K562 (cell line): ENCODE measurements at regions not wholly inside any gene's neighbourhood (a gene's known extent, or its start where the extent isn't known, plus 50 kb on each side); places are given as distances from the start of the nearest gene placed in this dataset.

ENCODE experiments used
- ATAC-seq: fragments of 200-7000 bp; cut with Tn5 transposase; 3 replicates; pipeline ENCODE4 v1.9.1; 2020; ENCODE audit warnings: moderate library complexity
- BruUV-seq: library from RNA; stranded (reverse); fragments of 400-500 nt; replicated peaks from 2 replicates; lab custom pipeline; 2021; lab: Mats Ljungman, UMichigan
- CTCF ChIA-PET: fragments of 300-600 bp; formaldehyde crosslinking; extraction: SDS; loops from one replicate; lab custom pipeline; 2021; ENCODE audit warnings: low intra/inter-chr PET ratio; lab: Yijun Ruan, JAX
- POLR2A ChIA-PET: fragments of 300-600, 350-650 bp; sonication (Branson Sonifier 250); formaldehyde crosslinking; extraction: SDS; loops from one replicate; lab custom pipeline; 2021; ENCODE audit warnings: antibody characterized with exemption, inconsistent platforms; lab: Yijun Ruan, JAX
- DNase-seq, 4 experiments: peaks; one replicate each; pipeline versions ENCODE4 v3.0.0 to v3.0.0-alpha.2; 2011 to 2018; ENCODE audit warnings: low spot score in 3 of 4, mixed read lengths in 3 of 4; ENCODE audit errors: extremely low read depth in 1 of 4
- FAIRE-seq: peaks from 2 replicates; lab custom pipeline; 2011; peaks lifted over from hg19 to GRCh38; lab: Jason Lieb, UNC
- H2AFZ ChIP-seq: 2 replicates; pipeline ENCODE4 v1.6.0; 2011; ENCODE audit warnings: low read depth, low read length, control low read depth, inconsistent platforms
- H3K27ac ChIP-seq: fragments of 200-600 bp; 3 replicates; pipeline ENCODE4 v1.8.0; 2011; ENCODE audit warnings: low read depth, mild to moderate bottlenecking, control low read depth, inconsistent platforms, low read length, moderate library complexity, mixed read lengths; ENCODE audit errors: extremely low read depth
- H3K27me3 ChIP-seq, 2 experiments: fragments of 300-600 bp in 1 of 2; 2 replicates in 1 of 2; 3 replicates in 1 of 2; pipeline versions ENCODE4 v1.6.0 to v1.8.0; 2011; ENCODE audit warnings: inconsistent platforms in 2 of 2, low read length in 2 of 2, mild to moderate bottlenecking in 1 of 2, mixed read lengths in 1 of 2, moderate library complexity in 1 of 2; ENCODE audit not compliant: control insufficient read depth in 2 of 2, insufficient read depth in 2 of 2
- H3K36me3 ChIP-seq: fragments of 300-600 bp; 3 replicates; pipeline ENCODE4 v1.8.0; 2011; ENCODE audit warnings: mild to moderate bottlenecking, low read length, inconsistent platforms; ENCODE audit not compliant: control insufficient read depth, insufficient read depth
- H3K4me1 ChIP-seq, 2 experiments: fragments of 200-600 bp in 1 of 2; replicated peaks in 1 of 2; 2 replicates in 1 of 2; 3 replicates in 1 of 2; pipeline versions ENCODE4 v1.5.1 to v1.8.0; 2011; ENCODE audit warnings: inconsistent platforms in 2 of 2, low read length in 2 of 2, mild to moderate bottlenecking in 1 of 2, mixed read lengths in 1 of 2, moderate library complexity in 1 of 2; ENCODE audit not compliant: control insufficient read depth in 2 of 2, insufficient read depth in 2 of 2
- H3K4me2 ChIP-seq: 2 replicates; pipeline ENCODE4 v1.6.1; 2011; ENCODE audit warnings: low read length, control low read depth, inconsistent platforms, mixed read lengths; ENCODE audit not compliant: insufficient read depth
- H3K4me3 ChIP-seq: fragments of 200-600 bp; sonication (generic), shearing (Covaris generic); 2 replicates; pipeline ENCODE4 v1.5.1; 2016; ENCODE audit warnings: control low read depth, inconsistent platforms
- H3K79me2 ChIP-seq: fragments of 200-600 bp; 3 replicates; pipeline ENCODE4 v1.8.0; 2011; ENCODE audit warnings: low read length, inconsistent platforms; ENCODE audit not compliant: control insufficient read depth, insufficient read depth
- H3K9ac ChIP-seq, 2 experiments: 2 replicates each; pipeline versions ENCODE4 v1.6.0 to v1.6.1; 2011; ENCODE audit warnings: low read depth in 2 of 2, low read length in 2 of 2, control low read depth in 1 of 2, inconsistent platforms in 1 of 2, mild to moderate bottlenecking in 1 of 2, mixed read lengths in 1 of 2; ENCODE audit not compliant: insufficient read depth in 1 of 2
- H3K9me1 ChIP-seq: one replicate; pipeline ENCODE4 v1.6.0; 2011; ENCODE audit warnings: inconsistent platforms, mild to moderate bottlenecking, low read length, moderate library complexity; ENCODE audit not compliant: control insufficient read depth, insufficient read depth
- H3K9me3 ChIP-seq: replicated peaks from 2 replicates; pipeline ENCODE4 v1.5.1; 2011; ENCODE audit warnings: low read depth, low read length, inconsistent platforms; ENCODE audit not compliant: control insufficient read depth, insufficient read depth
- H4K20me1 ChIP-seq: replicated peaks from 2 replicates; pipeline ENCODE4 v1.6.1; 2011; ENCODE audit warnings: low read length, inconsistent platforms, mixed read lengths; ENCODE audit not compliant: control insufficient read depth, insufficient read depth
- CBFA2T3 ChIP-seq: fragments of 450-650 bp; IDR thresholded peaks from 2 replicates; pipeline ENCODE4 v1.6.1; 2017
- CREB1 ChIP-seq, 2 experiments: sonication (generic) in 1 of 2; formaldehyde crosslinking in 1 of 2; IDR thresholded peaks; 2 replicates each; pipeline versions ENCODE4 v1.6.1 to v1.8.0; 2012 to 2022; ENCODE audit warnings: inconsistent platforms in 1 of 2, mild to moderate bottlenecking in 1 of 2, missing genetic modification reagents in 1 of 2, moderate library complexity in 1 of 2
- ETV5 ChIP-seq: sonication (generic); formaldehyde crosslinking; IDR thresholded peaks from 2 replicates; pipeline ENCODE4 v1.4.0; 2020; ENCODE audit warnings: low read depth, mild to moderate bottlenecking, missing genetic modification reagents
- HDAC2 ChIP-seq: fragments of 450-650 bp; IDR thresholded peaks from 2 replicates; pipeline ENCODE4 v1.6.1; 2016; ENCODE audit warnings: mild to moderate bottlenecking
- IFI16 ChIP-seq: fragments of 250-450 bp; sonication (Bioruptor Pico); IDR thresholded peaks from 2 replicates; pipeline ENCODE4 v2.1.2; 2022; ENCODE audit warnings: mild to moderate bottlenecking, inconsistent platforms
- JUN ChIP-seq, 2 experiments: sonication (generic) in 1 of 2; formaldehyde crosslinking in 1 of 2; IDR thresholded peaks; 2 replicates each; pipeline versions ENCODE4 v1.6.1 to v1.8.0; 2012 to 2022; ENCODE audit warnings: borderline replicate concordance in 2 of 2, mild to moderate bottlenecking in 2 of 2, improper control_type of control experiment in 1 of 2, low read depth in 1 of 2, low read length in 1 of 2, missing genetic modification reagents in 1 of 2
- KLF10 ChIP-seq: fragments of 250-450 bp; sonication (Bioruptor Pico); IDR thresholded peaks from 2 replicates; pipeline ENCODE4 v1.6.1; 2021; ENCODE audit warnings: matching md5 sums
- KLF13 ChIP-seq: fragments of 450-650 bp; IDR thresholded peaks from 2 replicates; pipeline ENCODE4 v1.6.1; 2016; ENCODE audit warnings: missing genetic modification characterization, low read depth, mild to moderate bottlenecking, missing compliant biosample characterization, moderate library complexity, borderline replicate concordance
- MEF2D ChIP-seq: conservative IDR thresholded peaks from 2 replicates; pipeline ENCODE4 v1.6.1; 2016; ENCODE audit warnings: low read depth, missing genetic modification characterization, missing compliant biosample characterization
- MTA2 ChIP-seq: fragments of 450-650 bp; IDR thresholded peaks from 2 replicates; pipeline ENCODE4 v1.6.1; 2016; ENCODE audit warnings: low read depth
- NFRKB ChIP-seq: fragments of 450-650 bp; IDR thresholded peaks from 2 replicates; pipeline ENCODE4 v1.6.1; 2016; ENCODE audit warnings: low read depth
- RNF2 ChIP-seq: sonication (generic); IDR thresholded peaks from 2 replicates; pipeline ENCODE4 v1.6.1; 2016
- SP1 ChIP-seq: sonication (generic); formaldehyde crosslinking; IDR thresholded peaks from 2 replicates; pipeline ENCODE4 v1.8.1; 2022; ENCODE audit warnings: mild to moderate bottlenecking, missing genetic modification reagents
- TSC22D4 ChIP-seq: fragments of 450-650 bp; IDR thresholded peaks from 2 replicates; pipeline ENCODE4 v1.6.1; 2016; ENCODE audit warnings: missing genetic modification characterization, missing biosample characterization, control low read depth
- ZFP36 ChIP-seq: fragments of 150-350 bp; IDR thresholded peaks from 2 replicates; pipeline ENCODE4 v1.6.1; 2018; ENCODE audit warnings: low read length, low read depth; ENCODE audit not compliant: partially characterized antibody
- ZNF263 ChIP-seq: sonication (generic); formaldehyde crosslinking; IDR thresholded peaks from 2 replicates; pipeline ENCODE4 v1.8.0; 2022; ENCODE audit warnings: mild to moderate bottlenecking, missing genetic modification reagents, borderline replicate concordance
- ZNF431 ChIP-seq: sonication (generic); formaldehyde crosslinking; IDR thresholded peaks from 2 replicates; pipeline ENCODE4 v1.8.0; 2022; ENCODE audit warnings: mild to moderate bottlenecking, missing genetic modification reagents
- WGBS: fragments of 100-300 bp; shearing (Covaris generic); methylation state at CpG from one replicate; pipeline ENCODE4 v1.1.6; 2016; ENCODE audit warnings: low coverage, mixed read lengths; ENCODE audit not compliant: insufficient coverage; ENCODE audit errors: missing lambda C conversion rate; 5-methylcytosine and 5-hydroxymethylcytosine counted together
- in situ Hi-C: fragments of 300-500 bp; cut with MboI; formaldehyde crosslinking; loops from 4 replicates; pipeline ENCODE4 v1.15.0; 2018; ENCODE audit warnings: inconsistent platforms, mixed read lengths
- intact Hi-C: fragments of 100-400 bp; cut with micrococcal nuclease; formaldehyde crosslinking; loops from 2 replicates; pipeline ENCODE4 v1.14.2; 2022
- TF ChIP-seq, protein P1 (sequence below): fragments of 250-450 bp; sonication (Bioruptor Pico); IDR thresholded peaks from 2 replicates; pipeline ENCODE4 v1.8.0; 2022; ENCODE audit warnings: moderate library complexity, mild to moderate bottlenecking, inconsistent platforms

DNA sequence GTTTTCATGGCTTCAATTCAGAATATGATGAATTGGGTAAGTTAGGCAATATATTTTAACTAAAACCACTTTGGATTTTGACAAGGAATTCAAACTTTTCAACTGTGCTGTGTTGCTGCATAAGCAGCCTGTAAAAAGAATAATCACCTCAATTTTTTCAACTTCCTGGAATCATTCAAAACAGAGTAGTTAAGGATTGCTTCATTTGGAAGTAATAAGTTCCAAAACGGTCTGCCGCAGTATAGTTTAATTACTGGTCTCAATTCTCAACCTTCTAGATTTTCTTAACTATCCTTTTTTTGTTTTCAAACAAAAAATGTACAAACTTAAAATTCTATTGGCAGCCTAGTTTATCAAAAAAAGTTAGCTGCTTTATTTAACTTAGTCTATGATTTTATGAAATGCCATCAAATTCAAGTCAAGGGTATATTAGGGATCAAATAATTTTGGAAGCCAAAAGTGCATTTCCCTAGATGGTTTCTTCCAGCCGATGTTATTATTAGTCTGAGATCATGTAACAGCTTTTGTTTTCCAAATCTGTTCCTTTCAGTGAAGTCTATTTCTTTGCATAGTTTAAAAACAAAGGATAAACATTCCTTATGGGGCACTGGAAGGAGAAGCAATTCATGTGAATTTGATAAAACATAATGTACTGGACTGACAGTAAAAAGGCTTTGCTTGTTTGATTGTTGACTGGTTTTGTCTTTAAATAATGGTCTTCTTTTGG lies 76.1 kb upstream of the ETAA1 start:
- POLR2A ChIA-PET = no interaction called here
- H3K9ac ChIP-seq = no peak overlapping the region
- DNase-seq (no peak), ATAC-seq (no peak), FAIRE-seq (no peak)
- H3K27me3 ChIP-seq = no peaks in the 10 kb centered on the region
- no peak overlapping the region for H2AFZ ChIP-seq
- no peak overlapping the region for H3K4me2 ChIP-seq
- no peak for TF ChIP-seq JUN (IDR thresholded peaks at IDR 0.05; ENCODE audit: borderline replicate concordance, low read depth, low read length)
- no peak for TF ChIP-seq JUN (CRISPR knock-in tag; IDR thresholded peaks at IDR 0.05; ENCODE audit: borderline replicate concordance)
- no peak for TF ChIP-seq RNF2
- no peak for TF ChIP-seq MEF2D (tag)
- TF ChIP-seq KLF13 (tag) = no peak
- TF ChIP-seq NFRKB = no peak
- TF ChIP-seq ZFP36 = no peak
- WGBS = 0% methylated on average over 3 of the region's 3 CpGs
- no peaks in the 10 kb centered on the region for H3K4me1 ChIP-seq
- no peaks in the 10 kb centered on the region for H3K9me3 ChIP-seq
- no peak overlapping the region for H3K4me3 ChIP-seq
- in situ Hi-C loops (no loop called here), intact Hi-C loops (no loop called here)
- CTCF ChIA-PET = no interaction called here
- no peaks in the 10 kb centered on the region for H3K9me1 ChIP-seq
- H3K79me2 ChIP-seq = no peaks in the 10 kb centered on the region
- no peak overlapping the region for H3K27ac ChIP-seq
- no TSS peak for BruUV-seq
- no peaks in the 10 kb centered on the region for H3K36me3 ChIP-seq
- no peaks in the 10 kb centered on the region for H4K20me1 ChIP-seq

DNA sequence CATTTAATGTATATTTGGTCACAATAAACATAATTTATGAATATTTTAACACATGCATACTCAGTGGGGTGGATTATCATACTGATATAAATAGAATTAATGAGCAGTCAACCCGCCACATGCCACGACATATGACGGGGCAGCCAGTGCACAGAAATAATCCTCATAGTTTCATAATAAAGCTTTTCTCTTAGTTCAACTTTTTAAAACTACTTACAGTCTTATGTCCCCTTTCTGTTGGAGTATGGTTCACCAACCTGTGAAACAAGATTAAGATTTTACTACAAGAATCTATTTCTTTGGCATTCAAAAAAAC lies 75.6 kb upstream of the ETAA1 start:
- no peak overlapping the region for H2AFZ ChIP-seq
- no peaks in the 10 kb centered on the region for H4K20me1 ChIP-seq
- H3K79me2 ChIP-seq = no peaks in the 10 kb centered on the region
- ATAC-seq (no peak), DNase-seq (no peak), FAIRE-seq (no peak)
- H3K27ac ChIP-seq = no peak overlapping the region
- H3K9ac ChIP-seq = no peak overlapping the region
- no peaks in the 10 kb centered on the region for H3K27me3 ChIP-seq
- no peaks in the 10 kb centered on the region for H3K36me3 ChIP-seq
- no peak overlapping the region for H3K4me3 ChIP-seq
- no peaks in the 10 kb centered on the region for H3K9me3 ChIP-seq
- no peaks in the 10 kb centered on the region for H3K9me1 ChIP-seq
- CTCF ChIA-PET = no interaction called here
- no TSS peak for BruUV-seq
- H3K4me2 ChIP-seq = no peak overlapping the region
- intact Hi-C loops = no loop called here
- in situ Hi-C loops = no loop called here
- POLR2A ChIA-PET = no interaction called here
- no peaks in the 10 kb centered on the region for H3K4me1 ChIP-seq
- 0% methylated on average over 3 of the region's 3 CpGs for WGBS
- TF ChIP-seq KLF10 (CRISPR knock-in tag) = no peak
- no peak for TF ChIP-seq MTA2
- no peak for TF ChIP-seq IFI16
- TF ChIP-seq ZNF263 = no peak
- no peak for TF ChIP-seq TSC22D4 (tag)
- TF ChIP-seq, protein P1, sequence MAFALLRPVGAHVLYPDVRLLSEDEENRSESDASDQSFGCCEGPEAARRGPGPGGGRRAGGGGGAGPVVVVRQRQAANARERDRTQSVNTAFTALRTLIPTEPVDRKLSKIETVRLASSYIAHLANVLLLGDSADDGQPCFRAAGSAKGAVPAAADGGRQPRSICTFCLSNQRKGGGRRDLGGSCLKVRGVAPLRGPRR = no peak
- no peak for TF ChIP-seq HDAC2
- TF ChIP-seq SP1 (CRISPR knock-in tag) = no peak
- no peak for TF ChIP-seq CREB1 (IDR thresholded peaks at IDR 0.05)
- no peak for TF ChIP-seq CREB1 (CRISPR knock-in tag; IDR thresholded peaks at IDR 0.05)
- no peak for TF ChIP-seq CBFA2T3
- TF ChIP-seq ZNF431 (CRISPR knock-in tag) = no peak
- TF ChIP-seq ETV5 (CRISPR knock-in tag) = no peak
